Mucosa of stomach (tissue), 1 donor: ENCODE measurements at regions not wholly inside any gene's neighbourhood (a gene's known extent, or its start where the extent isn't known, plus 50 kb on each side); places are given as distances from the start of the nearest gene placed in this dataset.

Experiments
- H3K27me3 ChIP-seq: one replicate; pipeline ENCODE4 v1.7.0; 2013; ENCODE audit warnings: mild to moderate bottlenecking, low read length; ENCODE audit not compliant: control insufficient read depth, insufficient read depth
- H3K36me3 ChIP-seq: one replicate; pipeline ENCODE4 v1.7.0; 2013; ENCODE audit warnings: low read length; ENCODE audit not compliant: control insufficient read depth, insufficient read depth
- H3K4me1 ChIP-seq: one replicate; pipeline ENCODE4 v1.7.0; 2013; ENCODE audit warnings: mild to moderate bottlenecking, low read length; ENCODE audit not compliant: control insufficient read depth, insufficient read depth
- H3K4me3 ChIP-seq: one replicate; pipeline ENCODE4 v1.7.0; 2013; ENCODE audit warnings: low read length
- H3K9ac ChIP-seq: one replicate; pipeline ENCODE4 v1.7.0; 2013; ENCODE audit warnings: mild to moderate bottlenecking, low read length, moderate library complexity
- H3K9me3 ChIP-seq: one replicate; pipeline ENCODE4 v1.7.0; 2013; ENCODE audit warnings: mild to moderate bottlenecking, low read length, moderate library complexity; ENCODE audit not compliant: control insufficient read depth
- donor health status: Pancreatic carcinoma.

DNA sequence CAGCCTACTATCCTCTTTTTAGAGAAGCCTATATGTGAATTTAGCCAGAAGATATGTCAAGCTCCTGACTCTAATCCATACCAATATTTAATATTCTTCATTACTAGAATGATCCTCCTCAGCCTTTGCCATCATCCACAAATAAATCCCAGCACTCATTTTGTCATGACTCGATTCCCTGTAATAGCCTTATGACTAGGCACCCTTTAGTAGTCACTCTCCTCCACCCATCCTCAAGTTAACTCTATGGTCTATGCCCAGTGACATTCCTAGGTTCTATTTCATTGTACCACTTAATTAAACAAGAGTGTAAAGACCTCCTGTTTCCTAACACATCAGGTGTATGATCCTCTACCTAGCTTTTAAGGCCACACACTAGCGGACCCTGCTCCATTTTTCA is 450.4 kb upstream of the CITED2 start:
- H3K36me3 ChIP-seq, result no peaks in the 10 kb centered on the region
- no peaks in the 10 kb centered on the region for H3K9me3 ChIP-seq
- H3K4me3 ChIP-seq, result no peak overlapping the region
- no peaks in the 10 kb centered on the region for H3K27me3 ChIP-seq
- no peak overlapping the region for H3K9ac ChIP-seq
- H3K4me1 ChIP-seq, result no peaks in the 10 kb centered on the region

DNA sequence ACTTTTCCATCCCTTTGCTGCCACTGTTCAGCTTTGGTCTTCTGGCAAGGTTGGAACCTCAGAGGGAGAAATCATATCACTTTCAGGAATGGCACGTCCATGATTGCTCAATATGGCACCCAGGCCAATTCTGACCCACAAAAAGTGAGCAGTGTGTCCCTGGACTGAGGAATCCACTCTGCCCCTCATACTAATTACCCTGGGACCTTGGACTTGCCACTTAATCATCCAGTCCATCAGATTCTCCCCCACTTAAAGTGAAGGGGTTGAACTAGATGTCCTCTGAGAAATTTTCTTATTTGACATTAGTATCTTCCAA is 449.3 kb upstream of the CITED2 start:
- no peaks in the 10 kb centered on the region for H3K4me1 ChIP-seq
- H3K36me3 ChIP-seq, result no peaks in the 10 kb centered on the region
- H3K9ac ChIP-seq, result no peak overlapping the region
- no peak overlapping the region for H3K4me3 ChIP-seq
- no peaks in the 10 kb centered on the region for H3K9me3 ChIP-seq
- H3K27me3 ChIP-seq, result no peaks in the 10 kb centered on the region

DNA sequence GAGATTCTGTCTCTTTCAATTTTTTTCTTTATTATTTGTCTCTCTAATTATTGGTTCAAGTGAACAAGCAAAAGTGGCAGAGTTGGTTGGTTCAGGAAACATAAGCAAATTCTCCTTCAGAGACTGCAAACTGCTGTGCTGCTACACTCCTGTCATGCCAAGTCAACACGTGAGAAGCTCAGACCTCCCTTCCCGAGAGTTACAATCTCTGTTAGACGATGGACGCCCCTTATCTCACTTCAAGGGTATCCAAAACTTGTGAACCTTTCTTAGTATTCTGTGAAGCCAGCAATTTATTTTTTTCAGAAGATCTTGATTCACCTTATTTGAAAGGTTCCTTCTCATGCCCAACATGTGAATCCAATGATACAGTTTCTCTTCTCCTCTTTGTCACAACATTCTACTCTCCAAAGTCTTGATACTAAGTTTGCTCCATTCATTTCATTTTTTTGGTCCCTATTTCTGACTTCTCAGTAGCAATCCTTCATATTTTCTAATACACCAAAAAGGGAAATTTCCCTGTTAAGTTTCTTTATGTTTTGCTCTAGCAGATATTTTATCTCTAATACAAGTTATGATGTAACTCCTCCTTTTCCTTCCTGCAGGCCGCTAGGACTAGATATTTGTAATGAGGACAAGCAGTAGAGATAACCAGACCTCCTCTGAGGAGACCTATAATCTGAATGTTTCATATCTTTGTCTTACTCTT is 448.8 kb upstream of the CITED2 start:
- H3K9me3 ChIP-seq, result no peaks in the 10 kb centered on the region
- H3K4me3 ChIP-seq, result no peak overlapping the region
- H3K27me3 ChIP-seq, result no peaks in the 10 kb centered on the region
- H3K9ac ChIP-seq, result no peak overlapping the region
- no peaks in the 10 kb centered on the region for H3K36me3 ChIP-seq
- no peaks in the 10 kb centered on the region for H3K4me1 ChIP-seq

DNA sequence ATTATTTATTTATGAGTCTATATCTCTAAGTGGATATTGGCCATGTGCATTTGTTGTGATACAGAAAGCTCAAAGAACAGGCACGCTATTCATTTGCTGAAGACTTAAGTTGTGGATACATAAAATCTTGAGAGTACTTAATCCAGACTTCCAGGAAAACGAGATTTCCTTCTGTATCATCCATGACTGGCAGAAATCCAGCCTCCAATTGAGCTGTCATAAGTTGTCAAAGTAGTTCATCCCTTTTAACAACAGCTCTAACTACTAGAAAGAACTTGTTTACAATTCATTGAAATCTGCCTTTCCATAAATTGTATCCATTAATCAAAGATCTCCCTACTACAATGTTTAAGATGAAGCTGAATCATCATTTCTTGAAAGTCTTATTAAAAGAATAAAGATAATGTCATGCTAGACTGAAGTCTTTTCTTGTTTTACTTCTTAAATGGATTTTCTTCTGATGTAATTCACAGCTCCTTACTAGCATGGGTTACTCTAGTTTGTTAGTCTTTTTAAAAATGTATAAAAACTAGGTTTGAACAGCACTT is 447.3 kb upstream of the CITED2 start:
- Histone ChIP-seq H3K36me3 (no peaks in the 10 kb centered on the region), H3K4me1 (no peaks in the 10 kb centered on the region), H3K9me3 (no peaks in the 10 kb centered on the region), H3K9ac (no peak overlapping the region), H3K4me3 (no peak overlapping the region), H3K27me3 (no peaks in the 10 kb centered on the region)

DNA sequence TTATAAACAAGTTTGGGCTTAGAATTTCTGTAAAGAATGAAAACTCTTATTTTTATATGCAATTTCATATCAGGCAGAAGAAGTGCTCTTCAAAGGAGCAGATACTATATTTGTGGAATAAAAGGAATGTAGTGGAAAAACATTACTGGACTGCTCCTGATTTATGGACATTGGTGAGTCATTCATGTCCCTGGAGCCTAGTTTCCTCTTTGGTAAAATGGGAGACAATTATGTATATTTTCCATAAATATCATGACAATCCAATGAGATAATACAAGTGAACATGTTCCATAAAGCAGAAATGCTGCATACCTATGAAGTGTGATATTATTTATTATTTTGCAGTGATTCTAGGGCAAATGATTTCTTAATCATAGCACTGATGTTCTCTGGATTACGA is 445.8 kb upstream of the CITED2 start:
- no peaks in the 10 kb centered on the region for H3K27me3 ChIP-seq
- no peaks in the 10 kb centered on the region for H3K4me1 ChIP-seq
- H3K36me3 ChIP-seq, result no peaks in the 10 kb centered on the region
- no peak overlapping the region for H3K9ac ChIP-seq
- no peak overlapping the region for H3K4me3 ChIP-seq
- H3K9me3 ChIP-seq, result no peaks in the 10 kb centered on the region

DNA sequence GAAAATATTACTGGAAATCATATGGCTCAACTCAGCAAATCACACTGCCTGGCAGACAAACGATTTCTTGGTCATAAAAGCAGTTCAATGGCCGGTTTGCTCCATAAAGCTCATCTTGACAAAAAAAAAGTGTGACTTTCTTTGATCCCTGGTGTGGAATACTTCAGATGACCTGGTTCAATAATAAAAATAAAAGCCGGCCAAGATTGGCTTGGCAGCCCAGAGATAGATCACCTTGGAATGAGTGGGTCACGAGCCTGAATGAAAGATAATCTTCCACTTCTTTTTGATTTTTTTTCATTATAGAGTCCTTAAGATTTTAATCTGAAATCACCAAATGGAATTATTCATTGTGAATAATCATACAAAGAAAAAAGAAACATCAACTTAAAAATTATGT is 445.3 kb upstream of the CITED2 start:
- Histone ChIP-seq H3K27me3 (no peaks in the 10 kb centered on the region), H3K9ac (no peak overlapping the region), H3K4me1 (no peaks in the 10 kb centered on the region), H3K36me3 (no peaks in the 10 kb centered on the region), H3K4me3 (no peak overlapping the region), H3K9me3 (no peaks in the 10 kb centered on the region)

DNA sequence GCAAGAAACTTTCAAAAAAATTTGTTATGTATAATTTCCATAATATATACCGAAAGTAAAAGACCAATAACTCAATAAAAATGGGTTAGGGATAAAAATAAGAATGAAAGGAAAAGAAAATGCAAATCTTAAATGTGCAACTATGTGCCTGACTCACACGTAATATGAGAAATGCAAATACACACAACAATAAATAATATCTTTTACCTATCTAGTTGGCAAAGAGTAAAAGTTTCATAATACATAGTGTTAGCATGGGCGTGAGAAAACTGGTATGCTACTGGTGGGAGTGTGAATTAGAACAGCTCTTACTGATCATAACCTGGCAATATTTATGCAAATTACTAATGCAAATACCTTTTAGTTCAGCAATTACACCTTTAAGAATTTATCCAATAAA is 438.5 kb upstream of the CITED2 start:
- no peaks in the 10 kb centered on the region for H3K27me3 ChIP-seq
- H3K4me3 ChIP-seq, result no peak overlapping the region
- no peaks in the 10 kb centered on the region for H3K9me3 ChIP-seq
- no peak overlapping the region for H3K9ac ChIP-seq
- H3K36me3 ChIP-seq, result no peaks in the 10 kb centered on the region
- H3K4me1 ChIP-seq, result no peaks in the 10 kb centered on the region

DNA sequence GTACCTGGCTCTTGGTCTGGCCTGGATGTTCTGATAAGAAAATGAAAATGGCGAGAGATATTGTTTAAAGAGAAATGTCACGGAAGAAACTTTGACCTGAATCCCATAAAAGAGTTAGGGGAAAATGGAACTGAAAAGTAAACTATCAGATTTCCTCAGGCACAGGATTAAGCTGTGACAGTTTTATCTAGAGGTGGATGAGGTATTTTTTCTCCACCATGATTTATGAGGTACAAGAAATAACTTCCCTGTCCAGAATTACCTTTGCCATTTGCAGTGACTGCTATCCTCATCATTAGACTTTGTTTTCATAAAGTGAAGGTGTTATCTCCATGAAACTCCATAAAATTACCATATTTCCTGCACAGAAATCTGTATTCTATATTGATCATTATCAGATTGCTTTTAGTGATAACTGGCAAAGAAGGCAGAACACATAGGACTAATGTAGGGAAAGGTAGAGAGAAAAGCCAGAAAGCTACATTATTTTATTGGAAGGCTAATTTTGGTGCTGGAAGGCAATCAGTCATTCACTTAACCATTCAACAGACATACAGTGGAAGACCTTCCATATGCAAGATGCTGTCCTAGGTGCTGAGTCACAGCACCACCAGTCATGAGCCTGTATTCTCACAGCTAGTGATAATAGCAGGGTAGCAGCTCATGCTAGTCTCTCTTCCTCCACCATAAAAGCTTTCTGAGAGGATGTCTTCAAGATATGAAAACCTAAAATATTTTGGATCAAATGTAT is 427.3 kb upstream of the CITED2 start:
- no peak overlapping the region for H3K9ac ChIP-seq
- no peaks in the 10 kb centered on the region for H3K4me1 ChIP-seq
- no peaks in the 10 kb centered on the region for H3K9me3 ChIP-seq
- no peaks in the 10 kb centered on the region for H3K36me3 ChIP-seq
- H3K27me3 ChIP-seq, result no peaks in the 10 kb centered on the region
- H3K4me3 ChIP-seq, result no peak overlapping the region

DNA sequence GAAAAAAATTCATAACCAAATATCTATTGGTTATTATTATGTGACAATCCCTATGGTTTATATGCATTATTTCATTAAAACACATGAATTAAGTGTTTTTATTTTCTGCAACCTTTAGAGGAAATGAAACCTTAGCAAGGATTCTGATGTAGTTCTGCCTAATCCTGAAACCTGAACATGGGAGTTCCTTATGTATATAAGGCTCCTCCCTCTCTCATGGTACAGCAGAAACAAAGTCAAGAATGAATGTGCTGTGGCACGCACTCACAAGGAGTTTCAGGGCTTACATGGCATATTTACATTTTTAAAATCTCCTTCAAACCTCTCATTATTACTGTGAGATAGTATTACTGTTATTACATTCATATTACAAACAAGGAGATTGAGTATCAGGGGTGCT is 426.4 kb upstream of the CITED2 start:
- Histone ChIP-seq H3K4me1 (no peaks in the 10 kb centered on the region), H3K9ac (no peak overlapping the region), H3K4me3 (no peak overlapping the region), H3K27me3 (no peaks in the 10 kb centered on the region), H3K36me3 (no peaks in the 10 kb centered on the region), H3K9me3 (no peaks in the 10 kb centered on the region)

DNA sequence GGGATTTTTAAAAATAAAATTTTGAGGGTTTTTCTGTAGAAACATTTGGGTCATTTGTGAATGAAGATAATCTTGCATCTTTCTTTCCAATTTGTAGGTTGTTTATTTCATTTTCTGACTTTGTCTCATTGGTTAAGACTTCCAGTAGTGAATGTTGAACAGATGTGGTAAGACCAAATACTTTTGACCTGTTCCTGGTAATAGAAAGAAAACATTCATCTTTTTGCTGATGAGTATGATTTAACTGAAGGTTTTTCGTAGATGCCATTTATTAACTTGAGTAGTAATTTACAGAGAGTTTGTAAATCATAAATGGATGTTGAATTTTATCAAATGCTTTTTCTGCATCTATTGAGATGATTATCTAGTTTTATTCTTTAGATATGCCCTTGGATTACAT is 416.1 kb upstream of the CITED2 start:
- H3K36me3 ChIP-seq, result no peaks in the 10 kb centered on the region
- no peaks in the 10 kb centered on the region for H3K27me3 ChIP-seq
- H3K9ac ChIP-seq, result no peak overlapping the region
- H3K9me3 ChIP-seq, result no peaks in the 10 kb centered on the region
- no peaks in the 10 kb centered on the region for H3K4me1 ChIP-seq
- H3K4me3 ChIP-seq, result no peak overlapping the region

DNA sequence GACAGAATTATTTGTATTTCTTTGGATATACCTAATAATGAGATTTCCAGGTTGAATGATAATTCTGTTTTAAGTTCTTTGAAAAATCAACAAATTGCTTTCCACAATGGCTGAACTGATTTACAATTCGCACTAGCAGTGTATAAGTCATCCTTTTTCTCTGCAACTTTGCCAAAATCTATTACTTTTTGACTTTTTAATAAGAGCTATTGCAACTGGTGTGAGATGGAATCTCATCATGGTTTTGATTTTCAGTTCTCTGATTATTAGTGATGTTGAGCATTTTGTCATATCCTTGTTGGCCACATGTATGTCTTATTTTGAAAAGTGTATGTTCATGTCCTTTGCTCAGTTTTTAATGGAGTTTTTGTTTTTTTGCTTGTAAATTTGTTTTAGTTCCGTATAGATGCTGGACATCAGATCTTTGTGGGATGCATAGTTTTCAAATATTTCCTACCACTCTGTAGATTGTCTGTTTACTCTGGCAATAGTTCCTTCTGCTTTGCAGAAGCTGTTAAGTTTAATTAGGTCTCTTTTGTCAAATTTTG is 409.8 kb upstream of the CITED2 start:
- no peak overlapping the region for H3K9ac ChIP-seq
- no peak overlapping the region for H3K4me3 ChIP-seq
- no peaks in the 10 kb centered on the region for H3K36me3 ChIP-seq
- no peaks in the 10 kb centered on the region for H3K27me3 ChIP-seq
- no peaks in the 10 kb centered on the region for H3K9me3 ChIP-seq
- no peaks in the 10 kb centered on the region for H3K4me1 ChIP-seq

DNA sequence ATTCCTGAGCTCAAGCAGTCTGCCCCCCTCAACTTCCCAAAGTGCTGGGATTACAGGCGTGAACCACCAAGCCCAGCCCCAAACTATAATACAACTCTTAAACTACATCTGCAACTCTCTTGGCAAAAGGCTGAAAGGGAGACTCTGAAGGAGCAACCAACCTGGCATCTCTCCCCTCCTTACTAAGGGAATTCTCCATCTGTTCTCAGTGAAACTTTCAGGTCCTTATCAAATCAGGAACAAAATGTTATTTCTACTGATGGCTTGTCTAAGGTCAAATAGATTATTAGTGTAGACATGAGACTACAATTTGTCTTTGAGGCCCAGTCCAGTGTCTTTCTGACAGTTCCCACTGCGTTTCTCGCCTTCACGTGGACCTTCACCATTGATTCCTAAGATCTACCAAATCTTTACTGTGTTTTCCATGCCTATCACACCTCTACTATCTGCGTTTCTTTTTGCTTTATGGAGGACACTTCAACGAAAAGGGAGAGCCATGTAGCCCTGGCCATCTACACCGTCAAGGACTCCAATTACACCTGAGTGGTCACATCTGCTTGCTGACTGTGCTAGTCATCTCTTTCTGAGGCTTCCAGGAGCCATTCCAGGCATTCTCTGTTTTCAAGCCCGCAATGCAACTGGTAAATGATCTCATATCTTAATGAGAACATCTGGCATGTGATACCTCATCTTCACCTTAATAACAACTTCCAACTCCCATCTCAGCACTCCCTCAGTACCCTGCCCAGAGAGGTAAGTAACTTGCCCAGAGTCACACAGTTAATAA is 405.7 kb upstream of the CITED2 start:
- Histone ChIP-seq H3K27me3 (no peaks in the 10 kb centered on the region), H3K9ac (no peak overlapping the region), H3K4me3 (no peak overlapping the region), H3K9me3 (no peaks in the 10 kb centered on the region), H3K4me1 (peaks cover 7% of the 10 kb centered on the region), H3K36me3 (no peaks in the 10 kb centered on the region)
